ENCODE measurements at regions not wholly inside any gene's neighbourhood (a gene's known extent, or its start where the extent isn't known, plus 50 kb on each side); places are given as distances from the start of the nearest gene placed in this dataset.
"Not testable (repeated sequence)": the region's sequence is repeated elsewhere in the genome, so short reads cannot be mapped to it uniquely, and the experiment has no call there.

DNA sequence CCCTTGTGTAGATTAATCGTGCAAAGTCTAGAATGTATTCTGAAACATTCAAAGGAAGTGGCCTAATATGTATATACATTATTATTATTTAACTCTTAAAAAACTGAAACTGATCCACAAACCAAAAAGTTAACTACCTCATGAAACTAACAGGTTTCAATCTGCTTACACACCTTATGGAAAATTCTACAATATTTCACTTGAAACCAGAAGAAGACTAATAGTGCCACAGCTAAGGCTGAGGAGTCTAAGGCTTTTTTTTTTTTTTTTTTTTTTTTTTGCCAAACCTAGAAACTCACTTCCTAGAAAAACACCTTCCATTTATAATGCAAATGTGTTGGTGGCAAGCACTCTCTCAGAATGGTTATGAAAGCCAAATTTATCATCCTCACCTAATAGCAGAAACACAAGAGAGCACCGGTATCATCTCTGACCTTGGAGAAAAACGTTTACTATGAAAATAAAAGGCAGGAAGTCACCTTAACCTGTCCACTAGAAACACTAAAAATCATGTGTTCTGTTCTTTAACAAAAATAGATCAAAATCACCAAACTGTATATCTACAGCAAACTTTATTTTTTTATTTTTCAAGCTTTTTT is 586.1 kb downstream of the FRK start:
- no peaks in the 10 kb centered on the region for H3K27me3 ChIP-seq
- H3K4me1 ChIP-seq: no peaks in the 10 kb centered on the region
- no peaks in the 10 kb centered on the region for H3K9me3 ChIP-seq (replicated peaks)
- no peaks in the 10 kb centered on the region for H3K36me3 ChIP-seq
- no peak overlapping the region for H3K4me3 ChIP-seq
- H3K27ac ChIP-seq: no peak overlapping the region
- DNase-seq: no peak

DNA sequence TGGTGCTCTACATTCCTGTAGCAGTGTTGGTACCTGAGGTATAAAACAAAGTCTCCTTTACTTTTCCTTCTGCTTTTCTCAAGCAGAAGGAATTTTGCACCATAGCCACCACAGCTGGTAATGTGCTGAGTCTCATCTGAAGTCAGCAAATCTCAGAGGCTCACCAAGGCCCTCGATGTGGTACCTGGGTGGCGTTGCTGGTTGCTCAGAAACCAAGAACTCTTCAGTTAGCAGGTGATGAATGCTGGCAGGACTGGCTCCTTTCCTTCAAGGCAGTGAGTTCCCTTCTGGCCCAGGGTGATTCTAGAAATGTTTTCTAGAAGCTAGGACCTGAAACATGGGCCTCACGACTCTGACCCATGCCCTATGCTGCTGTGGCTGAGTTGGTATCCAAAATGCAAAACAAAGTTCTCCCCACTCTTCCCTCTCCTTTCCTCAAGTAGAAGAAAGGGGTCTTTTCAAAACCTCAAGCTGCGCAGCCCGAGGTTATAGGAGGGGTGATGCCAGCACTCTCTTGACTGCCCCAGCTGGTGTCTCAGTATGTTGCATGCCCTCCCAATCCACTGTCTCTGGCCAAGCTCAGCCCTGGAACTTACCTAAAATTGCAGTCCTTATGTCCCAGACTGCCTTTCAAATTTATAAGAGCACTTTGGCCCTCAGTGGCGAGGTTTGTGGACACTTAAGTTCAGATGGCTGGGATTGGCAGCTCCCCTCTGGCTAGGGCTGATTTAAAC is 592.3 kb downstream of the FRK start:
- no peaks in the 10 kb centered on the region for H3K4me1 ChIP-seq
- H3K4me3 ChIP-seq: no peak overlapping the region
- H3K27me3 ChIP-seq: no peaks in the 10 kb centered on the region
- H3K9me3 ChIP-seq (replicated peaks): no peaks in the 10 kb centered on the region
- H3K27ac ChIP-seq: no peak overlapping the region
- no peak for DNase-seq
- no peaks in the 10 kb centered on the region for H3K36me3 ChIP-seq

DNA sequence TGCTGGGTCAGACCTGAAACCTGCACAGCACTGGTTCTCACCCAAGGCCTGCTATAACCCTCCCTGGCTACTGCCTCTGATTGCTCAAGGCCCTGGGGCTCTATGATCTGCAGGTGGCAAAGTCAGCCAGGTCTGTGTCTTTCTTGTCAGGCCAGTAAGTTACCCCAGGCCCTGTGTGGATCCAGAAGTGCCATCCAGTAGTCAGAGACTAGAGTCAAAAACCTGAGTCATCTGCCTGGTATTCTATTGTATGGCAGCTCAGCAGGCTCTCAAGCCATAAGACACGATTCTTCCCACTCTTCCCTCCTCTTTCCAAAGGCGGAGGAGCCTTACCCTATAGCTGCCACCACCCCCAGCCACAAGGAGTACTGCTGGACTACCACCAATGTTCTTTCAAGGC is 593.0 kb downstream of the FRK start:
- Histone ChIP-seq H3K4me1 (no peaks in the 10 kb centered on the region), H3K9me3 (replicated peaks) (no peaks in the 10 kb centered on the region), H3K27me3 (no peaks in the 10 kb centered on the region), H3K27ac (no peak overlapping the region), H3K4me3 (no peak overlapping the region), H3K36me3 (no peaks in the 10 kb centered on the region)
- no peak for DNase-seq

DNA sequence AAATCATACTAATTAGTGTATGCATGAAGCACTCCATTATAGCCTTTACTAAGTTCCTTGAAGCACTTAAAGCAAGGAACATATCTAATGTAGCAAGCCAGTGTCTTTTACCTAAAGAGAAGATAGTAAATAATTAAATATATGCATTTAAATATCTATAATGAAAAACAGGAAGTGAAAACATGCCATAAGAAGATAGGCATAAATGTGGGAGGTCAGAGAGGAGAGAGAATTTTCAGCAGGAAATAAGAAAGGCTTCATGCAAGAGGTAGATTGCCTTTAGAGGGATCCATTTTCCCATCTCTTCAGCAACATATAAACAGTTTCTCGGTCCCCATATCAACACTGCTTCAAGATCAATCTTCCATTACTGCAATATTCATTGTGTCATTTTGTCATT is 599.8 kb downstream of the FRK start:
- no peaks in the 10 kb centered on the region for H3K36me3 ChIP-seq

DNA sequence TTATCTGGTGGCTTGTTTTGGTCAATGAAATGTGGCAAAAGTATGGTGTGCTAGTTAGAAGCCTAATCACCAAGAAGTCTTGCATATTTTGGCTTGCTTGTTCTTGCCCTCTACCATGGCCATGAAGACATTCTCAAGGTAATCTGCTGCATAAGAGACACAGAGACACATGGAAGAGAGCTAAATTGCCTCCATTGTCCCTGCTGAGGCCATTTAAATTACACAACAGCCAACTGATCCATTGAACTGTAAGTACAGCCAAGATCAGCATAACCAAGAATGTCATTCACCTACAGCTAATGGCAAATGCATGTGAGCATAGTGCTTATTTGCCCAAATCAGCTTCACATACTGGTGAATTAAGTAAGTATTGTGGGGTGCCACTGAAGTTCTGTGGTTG is 603.8 kb downstream of the FRK start:
- Histone ChIP-seq H3K9me3 (replicated peaks) (no peaks in the 10 kb centered on the region), H3K4me1 (no peaks in the 10 kb centered on the region), H3K36me3 (no peaks in the 10 kb centered on the region), H3K27me3 (no peaks in the 10 kb centered on the region), H3K27ac (no peak overlapping the region), H3K4me3 (no peak overlapping the region)
- no peak for DNase-seq

More for the DNA sequence above, 599.8 kb downstream of the FRK start:
- Histone ChIP-seq H3K4me1 (no peaks in the 10 kb centered on the region), H3K27ac (no peak overlapping the region), H3K9me3 (replicated peaks) (no peaks in the 10 kb centered on the region), H3K27me3 (no peaks in the 10 kb centered on the region), H3K4me3 (no peak overlapping the region)
- DNase-seq: no peak

DNA sequence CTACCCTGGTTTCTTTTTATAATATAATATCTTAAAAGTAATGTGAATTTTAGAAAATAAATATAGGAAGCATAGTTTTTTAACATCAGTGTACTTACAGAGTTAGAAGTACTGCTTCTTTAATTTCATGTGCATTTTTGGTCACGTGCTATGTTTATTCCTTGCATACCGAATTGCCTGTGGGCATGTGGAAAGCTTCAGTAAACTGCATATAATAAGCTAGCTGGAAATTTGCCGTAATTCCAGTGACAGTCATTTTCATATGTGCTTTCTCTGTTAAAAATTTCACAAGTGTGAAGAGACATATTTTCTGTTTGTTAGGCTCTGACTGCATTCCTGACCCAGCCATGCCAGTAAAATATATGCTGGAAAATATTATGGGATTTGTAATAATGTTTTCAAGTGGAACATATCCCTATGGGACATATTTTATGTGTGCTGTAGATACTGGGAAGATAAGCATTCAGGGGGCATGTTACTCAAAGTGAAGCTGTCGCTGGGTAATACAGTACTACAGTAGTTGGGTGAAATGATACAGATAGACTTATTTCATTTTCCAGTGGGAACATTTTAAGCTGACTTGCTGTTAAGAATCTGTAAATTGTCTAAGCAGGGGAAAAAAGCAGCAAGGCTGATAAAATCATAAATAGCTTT is 616.7 kb downstream of the FRK start:
- Histone ChIP-seq H3K9me3 (replicated peaks) (peaks cover 2% of the 10 kb centered on the region; the same call in 1 of the 2 replicates), H3K36me3 (no peaks in the 10 kb centered on the region), H3K27me3 (no peaks in the 10 kb centered on the region), H3K27ac (no peak overlapping the region), H3K4me3 (no peak overlapping the region), H3K4me1 (peaks cover 4% of the 10 kb centered on the region; the same call in 1 of the 2 replicates)
- peak in 1 of 2 experiments; percentile 6 for DNase-seq

DNA sequence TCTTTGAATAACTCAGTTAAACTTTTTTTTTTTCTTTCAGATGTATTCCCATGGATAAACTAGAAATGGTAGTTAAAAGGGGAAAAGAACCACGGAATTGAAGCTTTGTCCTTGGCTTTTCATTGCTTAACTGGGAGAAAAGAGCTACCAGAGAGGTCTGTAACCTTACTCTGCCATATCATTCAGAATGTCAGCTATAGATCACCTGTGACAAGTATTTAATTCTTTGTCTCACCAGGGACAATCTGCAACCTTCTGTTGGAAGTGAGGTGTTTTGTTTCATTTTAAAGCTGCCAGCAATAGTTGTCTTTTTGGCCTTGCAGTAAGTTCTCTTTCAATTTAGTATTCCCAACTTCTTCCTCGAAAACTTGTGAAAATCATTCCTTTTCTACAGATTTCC is 618.4 kb downstream of the FRK start:
- no peak for DNase-seq
- peaks cover 4% of the 10 kb centered on the region; the same call in 1 of the 2 replicates for H3K4me1 ChIP-seq
- no peaks in the 10 kb centered on the region for H3K27me3 ChIP-seq
- no peaks in the 10 kb centered on the region for H3K36me3 ChIP-seq
- no peak overlapping the region for H3K4me3 ChIP-seq
- no peak overlapping the region for H3K27ac ChIP-seq
- peaks cover 2% of the 10 kb centered on the region; the same call in 1 of the 2 replicates for H3K9me3 ChIP-seq (replicated peaks)

DNA sequence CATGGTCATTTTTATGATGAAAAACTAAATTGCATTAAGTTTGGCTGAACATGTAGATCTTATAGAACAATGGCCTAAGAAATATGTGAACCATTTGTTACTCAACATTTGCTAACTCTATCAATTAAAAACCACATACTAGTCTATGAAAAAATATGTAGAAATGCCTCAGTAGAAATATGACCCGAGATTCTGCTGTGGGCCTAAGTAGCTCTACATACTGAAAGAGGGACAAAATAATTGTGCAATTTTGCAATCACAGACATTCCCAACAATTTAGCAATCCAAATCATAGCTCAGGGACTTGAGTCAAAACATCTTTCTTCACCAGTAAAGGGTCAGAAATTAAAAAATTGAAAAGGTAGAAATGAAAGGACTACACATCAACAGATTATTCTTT is 619.0 kb downstream of the FRK start:
- Histone ChIP-seq H3K27ac (no peak overlapping the region), H3K4me3 (no peak overlapping the region)
- DNase-seq: no peak

DNA sequence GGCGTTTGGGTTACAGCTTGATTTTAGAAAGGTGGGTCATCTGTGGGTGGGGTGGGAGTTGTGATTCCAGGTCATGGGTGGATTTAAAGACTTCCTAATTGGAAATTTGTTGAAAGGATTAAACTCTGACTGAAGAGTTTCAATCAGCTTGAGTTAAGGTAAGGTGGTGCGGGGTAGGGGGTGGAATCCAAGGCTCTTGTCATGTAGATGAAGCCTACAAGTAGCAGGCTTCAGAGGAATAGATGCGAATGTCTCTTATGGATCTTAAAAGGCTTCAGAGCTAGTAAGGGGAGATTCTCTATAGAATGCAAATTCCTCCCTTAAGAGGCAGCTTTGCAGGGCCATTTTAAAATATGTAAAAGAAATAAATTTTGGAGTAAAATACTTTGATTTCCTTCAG is 645.3 kb downstream of the FRK start:
- DNase-seq: no peak
- Histone ChIP-seq H3K4me1 (no peaks in the 10 kb centered on the region), H3K27ac (no peak overlapping the region), H3K9me3 (replicated peaks) (no peaks in the 10 kb centered on the region), H3K36me3 (no peaks in the 10 kb centered on the region), H3K27me3 (no peaks in the 10 kb centered on the region), H3K4me3 (no peak overlapping the region)

More for the DNA sequence above, 619.0 kb downstream of the FRK start:
- peaks cover 2% of the 10 kb centered on the region; the same call in 1 of the 2 replicates for H3K9me3 ChIP-seq (replicated peaks)
- no peaks in the 10 kb centered on the region for H3K27me3 ChIP-seq
- no peaks in the 10 kb centered on the region for H3K36me3 ChIP-seq
- peaks cover 4% of the 10 kb centered on the region; the same call in 1 of the 2 replicates for H3K4me1 ChIP-seq

DNA sequence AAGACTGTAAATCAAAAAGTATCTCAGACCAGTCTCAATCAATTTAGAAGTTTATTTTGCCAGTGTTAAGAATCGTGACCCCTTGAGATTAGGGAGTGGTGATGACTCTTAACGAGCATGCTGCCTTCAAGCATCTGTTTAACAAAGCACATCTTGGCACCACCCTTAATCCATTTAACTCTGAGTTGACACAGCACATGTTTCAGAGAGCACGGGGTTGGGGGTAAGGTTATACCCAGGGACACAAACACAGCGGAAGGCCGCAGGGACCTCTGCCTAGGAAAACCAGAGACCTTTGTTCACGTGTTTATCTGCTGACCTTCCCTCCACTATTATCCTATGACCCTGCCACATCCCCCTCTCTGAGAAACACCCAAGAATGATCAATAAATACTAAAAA is 645.8 kb downstream of the FRK start:
- not testable (repeated sequence) for H3K9me3 ChIP-seq (replicated peaks); H3K4me1 ChIP-seq; H3K27me3 ChIP-seq; DNase-seq; H3K36me3 ChIP-seq; H3K27ac ChIP-seq; H3K4me3 ChIP-seq

DNA sequence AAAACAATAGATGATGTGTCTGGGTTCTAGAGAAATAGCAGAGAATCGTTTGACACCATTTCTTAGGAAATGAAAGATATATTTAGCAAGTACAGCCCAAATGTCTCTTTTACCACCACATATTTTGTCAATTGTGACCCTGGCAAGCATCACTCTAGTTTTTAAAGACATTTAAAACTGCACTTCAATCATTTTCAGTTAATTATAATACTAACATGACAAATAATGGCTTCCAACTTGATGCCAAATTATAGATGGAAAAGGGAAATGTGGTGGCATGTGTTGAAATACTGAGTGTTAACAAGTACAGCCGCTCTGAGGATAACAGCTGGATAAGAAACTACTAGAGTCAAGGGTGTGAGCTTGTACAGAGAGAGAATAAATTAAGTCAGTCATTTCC is 648.9 kb downstream of the FRK start:
- H3K4me1 ChIP-seq: no peaks in the 10 kb centered on the region
- no peak overlapping the region for H3K4me3 ChIP-seq
- no peak for DNase-seq
- H3K36me3 ChIP-seq: no peaks in the 10 kb centered on the region
- no peaks in the 10 kb centered on the region for H3K9me3 ChIP-seq (replicated peaks)
- H3K27me3 ChIP-seq: no peaks in the 10 kb centered on the region
- no peak overlapping the region for H3K27ac ChIP-seq

DNA sequence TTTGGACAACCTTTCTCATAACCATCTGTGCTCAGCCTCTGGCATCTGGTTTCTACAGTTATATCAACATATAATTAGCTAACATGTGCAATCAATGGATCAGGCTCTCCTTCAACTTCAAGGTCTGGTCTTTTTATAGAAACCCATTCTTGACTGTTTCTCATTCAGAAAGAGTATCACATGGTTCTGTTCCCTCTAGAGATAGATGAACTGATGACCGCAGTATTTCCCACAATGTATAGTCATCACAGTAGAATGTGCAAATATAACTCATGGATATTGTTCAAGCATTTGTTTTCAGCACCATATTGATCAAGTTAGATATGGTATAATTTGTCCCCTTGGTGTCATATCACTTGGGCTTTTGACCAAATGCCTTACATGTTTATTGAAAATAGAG is 656.2 kb downstream of the FRK start:
- no peak for DNase-seq
- no peaks in the 10 kb centered on the region for H3K36me3 ChIP-seq

DNA sequence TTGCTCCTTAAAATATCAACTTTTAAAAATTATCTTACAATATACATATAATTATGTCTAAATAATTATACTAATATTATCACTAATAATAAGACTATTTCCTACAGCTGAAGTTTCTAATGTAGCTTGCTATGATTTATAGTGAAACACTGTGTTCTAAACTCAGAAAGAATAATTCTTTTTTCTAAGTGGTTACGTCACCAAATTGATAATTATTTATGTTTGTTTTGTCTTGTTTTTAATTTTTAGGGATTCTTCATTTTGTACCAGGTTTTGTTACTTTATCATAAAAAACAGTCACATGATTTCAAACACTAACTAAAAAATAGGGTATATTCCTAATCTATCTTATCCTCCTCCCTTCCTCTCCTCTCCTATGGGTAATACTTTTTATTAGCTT is 662.1 kb downstream of the FRK start:
- Histone ChIP-seq H3K4me1 (no peaks in the 10 kb centered on the region), H3K27ac (no peak overlapping the region), H3K9me3 (replicated peaks) (no peaks in the 10 kb centered on the region), H3K27me3 (no peaks in the 10 kb centered on the region), H3K36me3 (no peaks in the 10 kb centered on the region), H3K4me3 (no peak overlapping the region)
- no peak for DNase-seq

More for the DNA sequence above, 656.2 kb downstream of the FRK start:
- Histone ChIP-seq H3K4me3 (no peak overlapping the region), H3K27ac (no peak overlapping the region), H3K27me3 (no peaks in the 10 kb centered on the region), H3K4me1 (no peaks in the 10 kb centered on the region), H3K9me3 (replicated peaks) (no peaks in the 10 kb centered on the region)

DNA sequence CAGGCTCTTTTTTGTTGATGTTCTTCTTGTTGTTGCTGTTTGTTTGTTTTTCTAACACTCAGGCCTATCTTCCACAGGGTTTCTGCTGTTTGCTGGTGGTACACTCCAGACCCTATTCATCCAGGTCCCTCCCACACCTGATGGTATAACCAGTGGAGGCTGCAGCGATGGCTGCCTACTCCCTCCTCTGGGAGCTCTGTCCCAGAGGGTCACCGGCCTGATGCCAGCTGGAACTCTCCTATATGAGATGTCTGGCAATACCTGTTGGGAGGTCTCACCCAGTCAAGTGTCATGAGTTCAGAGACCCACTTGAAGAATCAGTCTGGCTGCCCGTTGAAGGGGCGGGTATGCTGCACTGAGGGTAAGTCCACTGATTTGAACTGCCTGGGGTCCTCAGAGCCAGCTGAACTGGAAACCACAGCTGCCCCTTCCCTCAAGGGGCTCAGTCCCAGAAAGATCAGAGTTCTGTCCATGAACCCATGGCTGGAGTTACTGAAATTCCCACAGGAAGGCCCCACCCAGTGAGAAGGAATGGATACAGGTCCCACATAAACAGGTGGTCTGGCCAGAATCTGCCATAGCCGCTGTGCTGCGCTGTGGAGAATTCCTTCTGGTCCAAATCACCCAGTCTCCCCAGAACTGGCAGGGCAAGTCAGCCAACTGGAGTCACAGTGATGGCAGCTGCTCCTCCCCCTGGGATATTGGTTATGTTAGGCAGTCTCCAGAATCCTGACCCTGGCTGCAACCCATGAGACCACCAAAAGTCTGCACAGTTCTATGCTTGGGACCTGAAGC is 664.4 kb downstream of the FRK start:
- Histone ChIP-seq H3K4me3 (no peak overlapping the region), H3K9me3 (replicated peaks) (no peaks in the 10 kb centered on the region), H3K27me3 (no peaks in the 10 kb centered on the region), H3K4me1 (no peaks in the 10 kb centered on the region), H3K36me3 (no peaks in the 10 kb centered on the region), H3K27ac (no peak overlapping the region)
- DNase-seq: no peak

DNA sequence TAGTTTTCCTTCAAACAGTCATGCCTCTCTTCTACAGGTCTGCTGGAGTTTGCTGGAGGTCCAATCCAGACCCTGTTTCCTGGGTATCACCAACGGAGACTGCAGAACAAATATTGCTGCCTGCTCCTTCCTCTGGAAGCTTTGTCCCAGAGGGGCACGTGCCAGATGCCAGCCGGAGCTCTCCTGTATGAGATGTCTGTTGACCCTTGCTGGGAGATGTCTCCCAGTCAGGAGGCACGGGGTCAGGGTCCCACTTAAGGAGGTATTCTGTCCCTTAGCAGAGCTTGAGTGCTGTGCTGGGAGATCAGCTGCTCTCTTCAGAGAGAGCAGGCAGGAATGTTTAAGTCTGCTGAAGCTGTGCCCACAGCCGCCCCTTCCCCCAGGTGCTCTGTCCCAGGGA is 666.9 kb downstream of the FRK start:
- no peak overlapping the region for H3K27ac ChIP-seq
- DNase-seq: no peak
- H3K4me1 ChIP-seq: no peaks in the 10 kb centered on the region
- H3K27me3 ChIP-seq: no peaks in the 10 kb centered on the region
- H3K36me3 ChIP-seq: no peaks in the 10 kb centered on the region
- no peak overlapping the region for H3K4me3 ChIP-seq
- no peaks in the 10 kb centered on the region for H3K9me3 ChIP-seq (replicated peaks)

All from SJCRH30 (cell line).